HG03521 (cell line): ENCODE measurements at regions not wholly inside any gene's neighbourhood (a gene's known extent, or its start where the extent isn't known, plus 50 kb on each side); places are given as distances from the start of the nearest gene placed in this dataset.

Experiments used
- ATAC-seq: cut with Tn5 transposase; IDR thresholded peaks from one replicate; pipeline ENCODE4 v1.9.1; 2021; ENCODE audit warnings: mild to moderate bottlenecking, moderate library complexity; ENCODE audit not compliant: unreplicated experiment

- ATAC-seq: no peak
These were observed 150.2 kb upstream of the EEPD1 start for GRCh38 chr7:36002900-36003299.

- no peak for ATAC-seq
These were observed 149.7 kb upstream of the EEPD1 start for GRCh38 chr7:36003343-36003742.

GRCh38 chr7:36005293-36005692 is 147.8 kb upstream of the EEPD1 start:
- no peak for ATAC-seq

GRCh38 chr7:36005876-36006275 is 147.2 kb upstream of the EEPD1 start:
- no peak for ATAC-seq

GRCh38 chr7:36006636-36007229 is 146.3 kb upstream of the EEPD1 start:
- no peak for ATAC-seq

- ATAC-seq: no peak
These were observed 142.1 kb upstream of the EEPD1 start for GRCh38 chr7:36010656-36011587.

- ATAC-seq: no peak
These were observed 141.5 kb upstream of the EEPD1 start for GRCh38 chr7:36011588-36011965.

GRCh38 chr7:36013246-36014014 is 139.6 kb upstream of the EEPD1 start:
- no peak for ATAC-seq

GRCh38 chr7:36014961-36015360 is 138.1 kb upstream of the EEPD1 start:
- ATAC-seq: no peak

- no peak for ATAC-seq
These were observed 137.3 kb upstream of the EEPD1 start for GRCh38 chr7:36015733-36016132.

- ATAC-seq: no peak
These were observed 136.4 kb upstream of the EEPD1 start for GRCh38 chr7:36016648-36017047.

- no peak for ATAC-seq
These were observed 135.9 kb upstream of the EEPD1 start for GRCh38 chr7:36017111-36017510.

GRCh38 chr7:36018816-36019484 is 134.1 kb upstream of the EEPD1 start:
- ATAC-seq: no peak

GRCh38 chr7:36019538-36019937 is 133.5 kb upstream of the EEPD1 start:
- ATAC-seq: no peak

- no peak for ATAC-seq
These were observed 133.1 kb upstream of the EEPD1 start for GRCh38 chr7:36019980-36020379.

- ATAC-seq: no peak
These were observed 131.7 kb upstream of the EEPD1 start for GRCh38 chr7:36021367-36021766.

GRCh38 chr7:36021917-36022550 is 131.0 kb upstream of the EEPD1 start:
- no peak for ATAC-seq

- ATAC-seq: no peak
These were observed 130.0 kb upstream of the EEPD1 start for GRCh38 chr7:36023033-36023560.

- no peak for ATAC-seq
These were observed 127.9 kb upstream of the EEPD1 start for GRCh38 chr7:36025190-36025589.

- ATAC-seq: no peak
These were observed 123.7 kb upstream of the EEPD1 start for GRCh38 chr7:36029311-36029710.
